Keratinocyte (primary cell): ENCODE measurements at regions not wholly inside any gene's neighbourhood (a gene's known extent, or its start where the extent isn't known, plus 50 kb on each side); places are given as distances from the start of the nearest gene placed in this dataset.
"Not testable (repeated sequence)": the region's sequence is repeated elsewhere in the genome, so short reads cannot be mapped to it uniquely, and the experiment has no call there.

Experiments used
- DNase-seq: peaks from one replicate; pipeline ENCODE4 v3.0.0-alpha.2; 2011; ENCODE audit warnings: low read depth, missing footprints, low spot score
- FAIRE-seq: peaks from 2 replicates; lab custom pipeline; 2011; peaks lifted over from hg19 to GRCh38; lab: Jason Lieb, UNC
- H2AFZ ChIP-seq: 2 replicates; pipeline ENCODE4 v1.6.0; 2012; ENCODE audit warnings: low read length, control low read depth, inconsistent platforms; ENCODE audit not compliant: control insufficient read depth
- H3K27ac ChIP-seq: 2 replicates; pipeline ENCODE4 v1.5.1; 2011; ENCODE audit warnings: low read length; ENCODE audit not compliant: control insufficient read depth, insufficient read depth
- H3K27me3 ChIP-seq: 3 replicates; pipeline ENCODE4 v1.6.0; 2011; ENCODE audit warnings: low read length; ENCODE audit not compliant: control insufficient read depth, insufficient read depth; ENCODE audit errors: extremely low read depth
- H3K36me3 ChIP-seq, 2 experiments: 2 replicates in 1 of 2; 3 replicates in 1 of 2; pipeline ENCODE4 v1.5.1; 2011; ENCODE audit warnings: low read length in 2 of 2, mild to moderate bottlenecking in 1 of 2; ENCODE audit not compliant: control insufficient read depth in 2 of 2, insufficient read depth in 2 of 2; ENCODE audit errors: extremely low read depth in 1 of 2
- H3K4me1 ChIP-seq: 3 replicates; pipeline ENCODE4 v1.5.1; 2011; ENCODE audit warnings: low read length; ENCODE audit not compliant: control insufficient read depth, insufficient read depth; ENCODE audit errors: extremely low read depth
- H3K4me2 ChIP-seq: 3 replicates; pipeline ENCODE4 v1.6.0; 2011; ENCODE audit warnings: low read depth, low read length; ENCODE audit not compliant: control insufficient read depth, insufficient read depth; ENCODE audit errors: extremely low read depth
- H3K4me3 ChIP-seq, 3 experiments: fragments of 200-600 bp in 1 of 3; sonication (generic) in 1 of 3; 2 replicates in 2 of 3; 3 replicates in 1 of 3; pipeline ENCODE4 v1.5.1; 2011 to 2016; ENCODE audit warnings: low read length in 3 of 3, mild to moderate bottlenecking in 3 of 3, control low read depth in 2 of 3, inconsistent platforms in 1 of 3, low read depth in 1 of 3, mixed read lengths in 1 of 3, mixed run types in 1 of 3, moderate library complexity in 1 of 3; ENCODE audit not compliant: control insufficient read depth in 2 of 3, insufficient read depth in 2 of 3; ENCODE audit errors: extremely low read depth in 1 of 3
- H3K79me2 ChIP-seq: 2 replicates; pipeline ENCODE4 v1.6.0; 2012; ENCODE audit warnings: low read length; ENCODE audit not compliant: control insufficient read depth, insufficient read depth
- H3K9ac ChIP-seq: 3 replicates; pipeline ENCODE4 v1.6.0; 2011; ENCODE audit warnings: low read length; ENCODE audit not compliant: control insufficient read depth, insufficient read depth; ENCODE audit errors: extremely low read depth
- H3K9me1 ChIP-seq: 3 replicates; pipeline ENCODE4 v1.6.0; 2011; ENCODE audit warnings: low read length; ENCODE audit not compliant: control insufficient read depth, insufficient read depth; ENCODE audit errors: extremely low read depth
- H3K9me3 ChIP-seq: 2 replicates; pipeline ENCODE4 v1.5.1; 2012; ENCODE audit warnings: low read depth, low read length; ENCODE audit not compliant: control insufficient read depth
- H4K20me1 ChIP-seq: 3 replicates; pipeline ENCODE4 v1.6.0; 2011; ENCODE audit warnings: low read length; ENCODE audit not compliant: control insufficient read depth, insufficient read depth; ENCODE audit errors: extremely low read depth
- CTCF ChIP-seq, 3 experiments: IDR thresholded peaks in 1 of 3; conservative IDR thresholded peaks in 1 of 3; optimal IDR thresholded peaks in 1 of 3; 2 replicates in 2 of 3; 3 replicates in 1 of 3; pipeline versions ENCODE3 to v1.5.1; 2011; ENCODE audit warnings: low read length in 3 of 3, mild to moderate bottlenecking in 3 of 3, moderate library complexity in 2 of 3, control low read depth in 1 of 3, inconsistent platforms in 1 of 3; ENCODE audit not compliant: insufficient read depth in 2 of 3; ENCODE audit errors: extremely low read depth in 1 of 3
- EZH2 ChIP-seq: IDR thresholded peaks from one replicate; pipeline ENCODE4 v1.6.1; 2012; ENCODE audit warnings: inconsistent platforms, mild to moderate bottlenecking, low read length, moderate library complexity
- dilution Hi-C: fragments of 300-500 bp; cut with MboI; formaldehyde crosslinking; loops from one replicate; pipeline ENCODE4 v1.7.0; 2020; ENCODE audit warnings: low sequenced_read_pairs; ENCODE audit not compliant: extremely low pct_ligation_motif_present

GRCh38 chr4:28109801-28110200, 1249.2 kb downstream of the STIM2 start:
- FAIRE-seq: no peak
- no peaks in the 10 kb centered on the region for H3K9me1 ChIP-seq
- H3K9ac ChIP-seq: no peak overlapping the region
- H3K27ac ChIP-seq: no peak overlapping the region
- H3K4me2 ChIP-seq: no peak overlapping the region
- H3K4me3 ChIP-seq: no peak overlapping the region
- no peaks in the 10 kb centered on the region for H3K27me3 ChIP-seq
- no peaks in the 10 kb centered on the region for H3K36me3 ChIP-seq
- DNase-seq: no peak
- H2AFZ ChIP-seq: no peak overlapping the region
- H3K9me3 ChIP-seq: no peaks in the 10 kb centered on the region
- dilution Hi-C loops: no loop called here
- H4K20me1 ChIP-seq: no peaks in the 10 kb centered on the region
- TF ChIP-seq CTCF (optimal IDR thresholded peaks at IDR 0.05 in 1 of 3, IDR thresholded peaks at IDR 0.05 in 1 of 3, conservative IDR thresholded peaks at IDR 0.05 in 1 of 3; ENCODE audit: extremely low read depth in 1 of 3, insufficient read depth in 2 of 3, low read length in 3 of 3): no peak
- TF ChIP-seq EZH2: no peak
- no peaks in the 10 kb centered on the region for H3K4me1 ChIP-seq
- no peaks in the 10 kb centered on the region for H3K79me2 ChIP-seq

- dilution Hi-C loops, H3K9ac ChIP-seq, FAIRE-seq, H3K9me3 ChIP-seq, H4K20me1 ChIP-seq, H3K27ac ChIP-seq, H3K27me3 ChIP-seq, H3K36me3 ChIP-seq, H3K9me1 ChIP-seq, H3K4me3 ChIP-seq, H3K4me1 ChIP-seq, H3K4me2 ChIP-seq, DNase-seq, H3K79me2 ChIP-seq, H2AFZ ChIP-seq: not testable (repeated sequence)
Measured at GRCh38 chr4:28112691-28113335, 1252.2 kb downstream of the STIM2 start.

- FAIRE-seq, H3K9me1 ChIP-seq, DNase-seq, H4K20me1 ChIP-seq, H2AFZ ChIP-seq, H3K27ac ChIP-seq, H3K4me1 ChIP-seq, H3K27me3 ChIP-seq, dilution Hi-C loops, H3K4me3 ChIP-seq, H3K9ac ChIP-seq, H3K79me2 ChIP-seq, H3K9me3 ChIP-seq, H3K36me3 ChIP-seq, H3K4me2 ChIP-seq: not testable (repeated sequence)
Measured at GRCh38 chr4:28113586-28113985, 1252.9 kb downstream of the STIM2 start.

- dilution Hi-C loops, H2AFZ ChIP-seq, DNase-seq, H3K9me3 ChIP-seq, H3K9me1 ChIP-seq, H3K27ac ChIP-seq, H3K27me3 ChIP-seq, H3K4me1 ChIP-seq, H4K20me1 ChIP-seq, H3K4me2 ChIP-seq, H3K9ac ChIP-seq, H3K36me3 ChIP-seq, FAIRE-seq, H3K79me2 ChIP-seq, H3K4me3 ChIP-seq: not testable (repeated sequence)
Measured at GRCh38 chr4:28116526-28117083, 1256.0 kb downstream of the STIM2 start.
